ENCODE measurements at regions not wholly inside any gene's neighbourhood (a gene's known extent, or its start where the extent isn't known, plus 50 kb on each side); places are given as distances from the start of the nearest gene placed in this dataset.

GRCh38 chr6:9744119-9744518 lies 670.8 kb downstream of the TFAP2A start:
- CTCF ChIA-PET = no interaction called here
- DNase-seq (ENCODE audit: low read depth, low spot score) = no peak

More at GRCh38 chr6:9744119-9744518, 670.8 kb downstream of the TFAP2A start:
- H4K20me1 ChIP-seq (replicated peaks; ENCODE audit: control insufficient read depth, extremely low read depth, insufficient read depth, low read length) = no peaks in the 10 kb centered on the region
- POLR2A ChIA-PET = no interaction called here
- H3K4me1 ChIP-seq (ENCODE audit: control insufficient read depth, extremely low read depth, insufficient read depth, low read length) = no peaks in the 10 kb centered on the region
- no peak overlapping the region for H3K9ac ChIP-seq (replicated peaks; ENCODE audit: extremely low read depth, insufficient read depth, low read length)
- H3K4me2 ChIP-seq (ENCODE audit: insufficient read depth, low read length) = no peak overlapping the region
- no peaks in the 10 kb centered on the region for H3K9me1 ChIP-seq (replicated peaks; ENCODE audit: control insufficient read depth, extremely low read depth, insufficient read depth, low read length)
- intact Hi-C loops (cut with micrococcal nuclease) = no loop called here
- TF ChIP-seq FOS (IDR thresholded peaks at IDR 0.05; ENCODE audit: borderline replicate concordance, insufficient read depth, low read length) = no peak
- no peak for TF ChIP-seq MAX (IDR thresholded peaks at IDR 0.05; ENCODE audit: insufficient read depth, insufficient read length)
- no peak for TF ChIP-seq GATA2 (IDR thresholded peaks at IDR 0.05; ENCODE audit: insufficient read depth, insufficient read length, low read depth, low read length)
- no peak for TF ChIP-seq MYC (IDR thresholded peaks at IDR 0.05; ENCODE audit: low read depth, low read length)
- no peak for TF ChIP-seq EZH2 (IDR thresholded peaks at IDR 0.05; ENCODE audit: borderline replicate concordance, low read depth, low read length, severe bottlenecking)
- no peak for TF ChIP-seq CTCF (IDR thresholded peaks at IDR 0.05; ENCODE audit: extremely low read depth in 1 of 2, insufficient read depth in 1 of 2, low read depth in 1 of 2, low read length in 2 of 2)
- TF ChIP-seq POLR2A (IDR thresholded peaks at IDR 0.05; ENCODE audit: low read depth, low read length) = no peak
- no TSS peak for BruUV-seq (replicated peaks)
- H3K27ac ChIP-seq (ENCODE audit: insufficient read depth, low read depth, low read length) = no peak overlapping the region
- H3K79me2 ChIP-seq (ENCODE audit: control insufficient read depth, insufficient read depth, low read length) = no peaks in the 10 kb centered on the region
- H3K9me3 ChIP-seq (replicated peaks; ENCODE audit: control insufficient read depth, insufficient read depth, low read length) = no peaks in the 10 kb centered on the region
- dilution Hi-C loops (cut with MboI; ENCODE audit: extremely low pct_ligation_motif_present, low sequenced_read_pairs) = no loop called here
- no peak for FAIRE-seq
- no peaks in the 10 kb centered on the region for H3K27me3 ChIP-seq (ENCODE audit: control insufficient read depth in 2 of 2, insufficient read depth in 2 of 2, low read length in 2 of 2)
- no peak overlapping the region for H3K4me3 ChIP-seq (replicated peaks in 1 of 3; ENCODE audit: insufficient read depth in 1 of 3, low read depth in 1 of 3, low read length in 3 of 3)
- H3K36me3 ChIP-seq (ENCODE audit: control insufficient read depth in 2 of 2, extremely low read depth in 1 of 2, insufficient read depth in 2 of 2, low read length in 2 of 2) = no peaks in the 10 kb centered on the region
- H2AFZ ChIP-seq (ENCODE audit: low read depth, low read length) = no peak overlapping the region
